ENCODE measurements at regions not wholly inside any gene's neighbourhood (a gene's known extent, or its start where the extent isn't known, plus 50 kb on each side); places are given as distances from the start of the nearest gene placed in this dataset.

- no peak overlapping the region for H3K9ac ChIP-seq (ENCODE audit: low read length)
- H3K4me1 ChIP-seq (ENCODE audit: control insufficient read depth, insufficient read depth, low read length) = no peaks in the 10 kb centered on the region
- H3K36me3 ChIP-seq (ENCODE audit: control insufficient read depth, insufficient read depth, low read length, severe bottlenecking) = no peaks in the 10 kb centered on the region
- DNase-seq (ENCODE audit: low read depth) = no peak
- no peaks in the 10 kb centered on the region for H3K9me3 ChIP-seq (ENCODE audit: control insufficient read depth, low read length)
- no peaks in the 10 kb centered on the region for H3K27me3 ChIP-seq (replicated peaks; ENCODE audit: control insufficient read depth, insufficient read depth, low read length)
- H3K4me3 ChIP-seq (ENCODE audit: low read length) = no peak overlapping the region
Measured at GRCh38 chr4:170272959-170273358, 183.2 kb upstream of the AADAT start.

- no peak for DNase-seq (ENCODE audit: low read depth)
- H3K9ac ChIP-seq (ENCODE audit: low read length) = no peak overlapping the region
- H3K4me1 ChIP-seq (ENCODE audit: control insufficient read depth, insufficient read depth, low read length) = no peaks in the 10 kb centered on the region
- H3K27me3 ChIP-seq (replicated peaks; ENCODE audit: control insufficient read depth, insufficient read depth, low read length) = no peaks in the 10 kb centered on the region
- H3K36me3 ChIP-seq (ENCODE audit: control insufficient read depth, insufficient read depth, low read length, severe bottlenecking) = no peaks in the 10 kb centered on the region
- H3K4me3 ChIP-seq (ENCODE audit: low read length) = no peak overlapping the region
- no peaks in the 10 kb centered on the region for H3K9me3 ChIP-seq (ENCODE audit: control insufficient read depth, low read length)
Measured at GRCh38 chr4:170271723-170272122, 182.0 kb upstream of the AADAT start.

- no peak overlapping the region for H3K9ac ChIP-seq (ENCODE audit: low read length)
- no peaks in the 10 kb centered on the region for H3K36me3 ChIP-seq (ENCODE audit: control insufficient read depth, insufficient read depth, low read length, severe bottlenecking)
- H3K4me1 ChIP-seq (ENCODE audit: control insufficient read depth, insufficient read depth, low read length) = no peaks in the 10 kb centered on the region
- DNase-seq (ENCODE audit: low read depth) = no peak
- H3K27me3 ChIP-seq (replicated peaks; ENCODE audit: control insufficient read depth, insufficient read depth, low read length) = no peaks in the 10 kb centered on the region
- no peaks in the 10 kb centered on the region for H3K9me3 ChIP-seq (ENCODE audit: control insufficient read depth, low read length)
- no peak overlapping the region for H3K4me3 ChIP-seq (ENCODE audit: low read length)
Measured at GRCh38 chr4:170270628-170271027, 180.9 kb upstream of the AADAT start.

- no peak overlapping the region for H3K4me3 ChIP-seq (ENCODE audit: low read length)
- DNase-seq (ENCODE audit: low read depth) = no peak
- H3K27me3 ChIP-seq (replicated peaks; ENCODE audit: control insufficient read depth, insufficient read depth, low read length) = no peaks in the 10 kb centered on the region
- no peaks in the 10 kb centered on the region for H3K36me3 ChIP-seq (ENCODE audit: control insufficient read depth, insufficient read depth, low read length, severe bottlenecking)
- H3K4me1 ChIP-seq (ENCODE audit: control insufficient read depth, insufficient read depth, low read length) = no peaks in the 10 kb centered on the region
- H3K9ac ChIP-seq (ENCODE audit: low read length) = no peak overlapping the region
- H3K9me3 ChIP-seq (ENCODE audit: control insufficient read depth, low read length) = no peaks in the 10 kb centered on the region
Measured at GRCh38 chr4:170269950-170270349, 180.2 kb upstream of the AADAT start.

- Histone ChIP-seq H3K4me1 (ENCODE audit: control insufficient read depth, insufficient read depth, low read length) (no peaks in the 10 kb centered on the region), H3K4me3 (ENCODE audit: low read length) (no peak overlapping the region), H3K36me3 (ENCODE audit: control insufficient read depth, insufficient read depth, low read length, severe bottlenecking) (no peaks in the 10 kb centered on the region), H3K9ac (ENCODE audit: low read length) (no peak overlapping the region), H3K9me3 (ENCODE audit: control insufficient read depth, low read length) (no peaks in the 10 kb centered on the region), H3K27me3 (replicated peaks; ENCODE audit: control insufficient read depth, insufficient read depth, low read length) (peaks cover 6% of the 10 kb centered on the region)
- DNase-seq (ENCODE audit: low read depth) = peak; percentile 97
Measured at GRCh38 chr4:170259631-170260153, 169.9 kb upstream of the AADAT start.

- Histone ChIP-seq H3K36me3 (ENCODE audit: control insufficient read depth, insufficient read depth, low read length, severe bottlenecking) (no peaks in the 10 kb centered on the region), H3K4me3 (ENCODE audit: low read length) (no peak overlapping the region), H3K4me1 (ENCODE audit: control insufficient read depth, insufficient read depth, low read length) (no peaks in the 10 kb centered on the region), H3K27me3 (replicated peaks; ENCODE audit: control insufficient read depth, insufficient read depth, low read length) (peaks cover 6% of the 10 kb centered on the region), H3K9me3 (ENCODE audit: control insufficient read depth, low read length) (no peaks in the 10 kb centered on the region), H3K9ac (ENCODE audit: low read length) (no peak overlapping the region)
- DNase-seq (ENCODE audit: low read depth) = peak; percentile 21
Measured at GRCh38 chr4:170256807-170257206, 167.1 kb upstream of the AADAT start.

GRCh38 chr4:170248576-170248975 lies 158.8 kb upstream of the AADAT start:
- H3K9ac ChIP-seq (ENCODE audit: low read length) = no peak overlapping the region
- H3K36me3 ChIP-seq (ENCODE audit: control insufficient read depth, insufficient read depth, low read length, severe bottlenecking) = no peaks in the 10 kb centered on the region
- H3K9me3 ChIP-seq (ENCODE audit: control insufficient read depth, low read length) = no peaks in the 10 kb centered on the region
- no peak overlapping the region for H3K4me3 ChIP-seq (ENCODE audit: low read length)
- DNase-seq (ENCODE audit: low read depth) = no peak
- no peaks in the 10 kb centered on the region for H3K27me3 ChIP-seq (replicated peaks; ENCODE audit: control insufficient read depth, insufficient read depth, low read length)
- H3K4me1 ChIP-seq (ENCODE audit: control insufficient read depth, insufficient read depth, low read length) = no peaks in the 10 kb centered on the region

GRCh38 chr4:170248029-170248428 lies 158.3 kb upstream of the AADAT start:
- H3K27me3 ChIP-seq (replicated peaks; ENCODE audit: control insufficient read depth, insufficient read depth, low read length) = no peaks in the 10 kb centered on the region
- no peak overlapping the region for H3K9ac ChIP-seq (ENCODE audit: low read length)
- H3K4me3 ChIP-seq (ENCODE audit: low read length) = no peak overlapping the region
- H3K4me1 ChIP-seq (ENCODE audit: control insufficient read depth, insufficient read depth, low read length) = no peaks in the 10 kb centered on the region
- no peaks in the 10 kb centered on the region for H3K36me3 ChIP-seq (ENCODE audit: control insufficient read depth, insufficient read depth, low read length, severe bottlenecking)
- peak; percentile 29 for DNase-seq (ENCODE audit: low read depth)
- no peaks in the 10 kb centered on the region for H3K9me3 ChIP-seq (ENCODE audit: control insufficient read depth, low read length)

- H3K9me3 ChIP-seq (ENCODE audit: control insufficient read depth, low read length) = no peaks in the 10 kb centered on the region
- no peak overlapping the region for H3K9ac ChIP-seq (ENCODE audit: low read length)
- H3K36me3 ChIP-seq (ENCODE audit: control insufficient read depth, insufficient read depth, low read length, severe bottlenecking) = no peaks in the 10 kb centered on the region
- no peaks in the 10 kb centered on the region for H3K27me3 ChIP-seq (replicated peaks; ENCODE audit: control insufficient read depth, insufficient read depth, low read length)
- H3K4me1 ChIP-seq (ENCODE audit: control insufficient read depth, insufficient read depth, low read length) = no peaks in the 10 kb centered on the region
- DNase-seq (ENCODE audit: low read depth) = no peak
- H3K4me3 ChIP-seq (ENCODE audit: low read length) = no peak overlapping the region
Measured at GRCh38 chr4:170247596-170247995, 157.8 kb upstream of the AADAT start.

GRCh38 chr4:170243662-170244288 lies 154.0 kb upstream of the AADAT start:
- peak; percentile 25 for DNase-seq (ENCODE audit: low read depth)
- no peaks in the 10 kb centered on the region for H3K4me1 ChIP-seq (ENCODE audit: control insufficient read depth, insufficient read depth, low read length)
- H3K27me3 ChIP-seq (replicated peaks; ENCODE audit: control insufficient read depth, insufficient read depth, low read length) = no peaks in the 10 kb centered on the region
- H3K9ac ChIP-seq (ENCODE audit: low read length) = no peak overlapping the region
- no peak overlapping the region for H3K4me3 ChIP-seq (ENCODE audit: low read length)
- H3K9me3 ChIP-seq (ENCODE audit: control insufficient read depth, low read length) = no peaks in the 10 kb centered on the region
- no peaks in the 10 kb centered on the region for H3K36me3 ChIP-seq (ENCODE audit: control insufficient read depth, insufficient read depth, low read length, severe bottlenecking)

GRCh38 chr4:170242471-170242870 lies 152.7 kb upstream of the AADAT start:
- peak; percentile 57 for DNase-seq (ENCODE audit: low read depth)
- Histone ChIP-seq H3K4me3 (ENCODE audit: low read length) (no peak overlapping the region), H3K9me3 (ENCODE audit: control insufficient read depth, low read length) (no peaks in the 10 kb centered on the region), H3K36me3 (ENCODE audit: control insufficient read depth, insufficient read depth, low read length, severe bottlenecking) (no peaks in the 10 kb centered on the region), H3K4me1 (ENCODE audit: control insufficient read depth, insufficient read depth, low read length) (no peaks in the 10 kb centered on the region), H3K27me3 (replicated peaks; ENCODE audit: control insufficient read depth, insufficient read depth, low read length) (no peaks in the 10 kb centered on the region), H3K9ac (ENCODE audit: low read length) (no peak overlapping the region)

GRCh38 chr4:170234800-170235199 lies 145.0 kb upstream of the AADAT start:
- no peak for DNase-seq (ENCODE audit: low read depth)
- Histone ChIP-seq H3K4me1 (ENCODE audit: control insufficient read depth, insufficient read depth, low read length) (no peaks in the 10 kb centered on the region), H3K9me3 (ENCODE audit: control insufficient read depth, low read length) (no peaks in the 10 kb centered on the region), H3K27me3 (replicated peaks; ENCODE audit: control insufficient read depth, insufficient read depth, low read length) (peaks cover 9% of the 10 kb centered on the region), H3K9ac (ENCODE audit: low read length) (no peak overlapping the region), H3K36me3 (ENCODE audit: control insufficient read depth, insufficient read depth, low read length, severe bottlenecking) (no peaks in the 10 kb centered on the region), H3K4me3 (ENCODE audit: low read length) (no peak overlapping the region)
